GM23248 (cell line): ENCODE measurements at regions not wholly inside any gene's neighbourhood (a gene's known extent, or its start where the extent isn't known, plus 50 kb on each side); places are given as distances from the start of the nearest gene placed in this dataset.

ENCODE experiments used
- DNase-seq: peaks from one replicate; pipeline ENCODE4 v3.0.0-alpha.2; 2015
- H2AFZ ChIP-seq: fragments of 200-600 bp; sonication (generic); 2 replicates; pipeline ENCODE4 v1.6.1; 2016; ENCODE audit warnings: antibody characterized with exemption
- H3F3A ChIP-seq: fragments of 200-600 bp; sonication (generic); 2 replicates; pipeline ENCODE4 v1.6.1; 2016; ENCODE audit warnings: mild to moderate bottlenecking, antibody characterized with exemption, mixed run types; ENCODE audit not compliant: insufficient read depth
- H3K27ac ChIP-seq: fragments of 200-600 bp; sonication (generic); 2 replicates; pipeline ENCODE4 v1.5.1; 2016; ENCODE audit warnings: mild to moderate bottlenecking
- H3K27me3 ChIP-seq: fragments of 200-600 bp; sonication (generic); replicated peaks from 2 replicates; pipeline ENCODE4 v1.6.1; 2016; ENCODE audit warnings: mild to moderate bottlenecking; ENCODE audit not compliant: insufficient read depth
- H3K36me3 ChIP-seq: fragments of 200-600 bp; sonication (generic); 2 replicates; pipeline ENCODE4 v1.6.1; 2016; ENCODE audit warnings: low read depth, mild to moderate bottlenecking
- H3K4me1 ChIP-seq: fragments of 200-600 bp; sonication (generic); 2 replicates; pipeline ENCODE4 v1.6.1; 2016; ENCODE audit warnings: mild to moderate bottlenecking; ENCODE audit not compliant: insufficient read depth
- H3K4me2 ChIP-seq: fragments of 200-600 bp; sonication (generic); one replicate; pipeline ENCODE4 v1.6.1; 2016; ENCODE audit warnings: mild to moderate bottlenecking; ENCODE audit not compliant: unreplicated experiment
- H3K4me3 ChIP-seq: fragments of 200-600 bp; sonication (generic); 2 replicates; pipeline ENCODE4 v1.5.1; 2016; ENCODE audit warnings: mild to moderate bottlenecking
- H3K79me2 ChIP-seq: fragments of 200-600 bp; sonication (generic); 2 replicates; pipeline ENCODE4 v1.6.1; 2016; ENCODE audit warnings: mild to moderate bottlenecking; ENCODE audit not compliant: insufficient read depth
- H3K9ac ChIP-seq: fragments of 200-600 bp; sonication (generic); 2 replicates; pipeline ENCODE4 v1.6.1; 2016; ENCODE audit warnings: mild to moderate bottlenecking
- H3K9me2 ChIP-seq: fragments of 200-600 bp; sonication (generic); 2 replicates; pipeline ENCODE4 v1.6.1; 2016; ENCODE audit warnings: mixed run types, mild to moderate bottlenecking, moderate library complexity; ENCODE audit not compliant: insufficient read depth
- H3K9me3 ChIP-seq: fragments of 200-600 bp; sonication (generic); one replicate; pipeline ENCODE4 v1.6.1; 2017; ENCODE audit warnings: low read depth
- H4K20me1 ChIP-seq: fragments of 200-600 bp; sonication (generic); 2 replicates; pipeline ENCODE4 v1.6.0; 2016; ENCODE audit not compliant: insufficient read depth
- EZH2 ChIP-seq: fragments of 200-600 bp; sonication (generic); IDR thresholded peaks from 2 replicates; pipeline ENCODE4 v1.6.1; 2018; ENCODE audit warnings: antibody characterized with exemption, mild to moderate bottlenecking; ENCODE audit not compliant: insufficient read depth, poor library complexity, severe bottlenecking
- EZH2phosphoT487 ChIP-seq: fragments of 200-600 bp; sonication (generic); IDR thresholded peaks from 2 replicates; pipeline ENCODE4 v1.6.1; 2018; ENCODE audit warnings: antibody characterized with exemption, moderate library complexity, mild to moderate bottlenecking, low read depth; ENCODE audit not compliant: insufficient read depth
- WGBS, 2 experiments: methylation state at CpG; one replicate each; pipeline ENCODE4 v1.1.6; 2015 to 2017; ENCODE audit warnings: low lambda C conversion rate in 2 of 2, low coverage in 1 of 2; ENCODE audit errors: missing lambda C conversion rate in 2 of 2; 5-methylcytosine and 5-hydroxymethylcytosine counted together
- in situ Hi-C: fragments of 300-500 bp; cut with MboI; formaldehyde crosslinking; loops from 2 replicates; pipeline ENCODE4 v1.15.0; 2020

DNA sequence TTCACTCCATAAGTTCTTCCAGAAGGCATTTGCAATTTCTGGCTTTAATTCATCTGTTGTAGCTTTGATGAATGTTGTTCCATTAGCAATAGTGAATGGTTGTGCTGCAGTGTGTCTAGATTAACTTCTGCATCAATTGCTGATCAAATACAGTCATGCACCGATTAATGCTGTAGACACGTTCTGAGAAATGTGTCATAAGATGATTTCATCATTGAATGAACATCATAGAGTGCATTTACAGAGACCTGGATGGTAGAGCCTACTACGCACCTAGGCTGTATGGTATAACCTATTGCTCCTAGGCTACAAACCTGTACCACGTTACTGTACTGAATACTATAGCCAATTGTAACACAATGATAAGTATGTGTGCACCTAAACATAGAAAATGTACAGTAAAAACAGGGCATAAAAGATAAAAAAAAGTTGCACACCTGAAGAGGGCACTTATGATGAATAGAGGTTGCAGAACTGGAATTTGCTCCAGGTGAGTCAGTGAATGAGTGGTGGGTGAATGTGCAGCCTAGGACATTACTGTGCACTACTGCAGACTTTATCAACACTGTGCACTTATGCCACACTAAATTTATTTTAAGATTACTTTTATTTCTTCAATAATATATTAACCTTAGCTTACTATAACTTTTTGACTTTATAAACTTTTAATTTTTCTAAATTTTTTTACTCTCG, 170.7 kb downstream of the HERPUD2 start:
- Histone ChIP-seq H3K4me3 (no peak overlapping the region), H3K36me3 (no peaks in the 10 kb centered on the region), H3K9me2 (no peaks in the 10 kb centered on the region), H3K4me2 (no peak overlapping the region), H3K27me3 (peaks cover 29% of the 10 kb centered on the region), H4K20me1 (no peaks in the 10 kb centered on the region), H3K9me3 (no peaks in the 10 kb centered on the region), H3K4me1 (no peaks in the 10 kb centered on the region), H3K27ac (no peak overlapping the region), H3K9ac (no peak overlapping the region), H3F3A (no peaks in the 10 kb centered on the region), H2AFZ (no peak overlapping the region), H3K79me2 (no peaks in the 10 kb centered on the region)
- 27 to 36% methylated on average over 5 of the region's 5 CpGs for WGBS, 2 experiments
- no peak for TF ChIP-seq EZH2
- TF ChIP-seq EZH2phosphoT487, result no peak
- in situ Hi-C loops, result no loop called here
- no peak for DNase-seq

DNA sequence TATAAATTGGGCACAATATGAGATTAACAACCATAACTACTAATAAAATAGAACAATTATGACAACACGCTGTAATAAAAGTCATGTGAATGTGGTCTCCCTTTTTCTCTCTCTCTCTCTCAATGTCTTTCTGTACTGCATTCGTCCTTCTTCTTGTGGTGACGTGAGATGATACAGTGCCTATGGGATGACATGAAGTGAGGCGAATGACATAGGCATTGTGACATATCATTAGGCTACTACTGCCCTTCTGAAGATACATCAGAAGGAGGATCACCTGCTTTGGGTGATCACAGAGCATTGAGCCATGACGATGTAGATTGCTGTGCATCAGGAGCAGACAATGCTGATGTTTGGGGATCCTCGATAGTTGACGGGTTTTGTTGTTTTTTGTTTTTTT, 171.6 kb downstream of the HERPUD2 start:
- H3K4me2 ChIP-seq, result no peak overlapping the region
- 29 to 30% methylated on average over 7 of the region's 7 CpGs for WGBS, 2 experiments
- H3K9ac ChIP-seq, result no peak overlapping the region
- H2AFZ ChIP-seq, result no peak overlapping the region
- H3K4me1 ChIP-seq, result no peaks in the 10 kb centered on the region
- in situ Hi-C loops, result no loop called here
- no peaks in the 10 kb centered on the region for H3K9me2 ChIP-seq
- no peak for DNase-seq
- no peak overlapping the region for H3K4me3 ChIP-seq
- no peaks in the 10 kb centered on the region for H4K20me1 ChIP-seq
- TF ChIP-seq EZH2, result no peak
- no peak for TF ChIP-seq EZH2phosphoT487
- no peaks in the 10 kb centered on the region for H3F3A ChIP-seq
- H3K9me3 ChIP-seq, result no peaks in the 10 kb centered on the region
- no peak overlapping the region for H3K27ac ChIP-seq
- H3K27me3 ChIP-seq, result peaks cover 27% of the 10 kb centered on the region
- H3K79me2 ChIP-seq, result no peaks in the 10 kb centered on the region
- H3K36me3 ChIP-seq, result no peaks in the 10 kb centered on the region

DNA sequence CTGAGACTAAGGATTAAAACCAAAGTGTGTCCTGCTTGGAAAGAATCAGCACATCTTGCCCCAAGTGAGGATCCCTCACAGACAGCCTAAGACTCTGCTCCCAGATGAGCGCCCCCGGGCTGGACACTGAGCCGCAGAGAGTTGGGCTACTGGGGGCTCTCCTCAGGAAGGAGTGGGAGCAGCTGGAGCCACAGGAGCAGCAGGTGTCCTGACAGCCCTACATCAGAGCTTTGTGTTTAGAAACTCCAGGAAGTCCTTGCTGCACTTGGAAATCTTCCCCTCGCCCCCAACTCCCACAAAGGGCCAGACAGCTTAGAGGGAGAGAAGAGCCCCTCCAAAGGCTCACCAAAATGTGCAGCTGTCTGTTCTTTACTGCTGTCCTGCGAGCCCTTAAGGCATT, 172.2 kb downstream of the HERPUD2 start:
- H2AFZ ChIP-seq, result no peak overlapping the region
- H3K9ac ChIP-seq, result no peak overlapping the region
- no peak overlapping the region for H3K4me3 ChIP-seq
- H3K9me2 ChIP-seq, result no peaks in the 10 kb centered on the region
- no peaks in the 10 kb centered on the region for H4K20me1 ChIP-seq
- H3F3A ChIP-seq, result no peaks in the 10 kb centered on the region
- peaks cover 27% of the 10 kb centered on the region for H3K27me3 ChIP-seq
- in situ Hi-C loops, result no loop called here
- H3K36me3 ChIP-seq, result no peaks in the 10 kb centered on the region
- no peaks in the 10 kb centered on the region for H3K9me3 ChIP-seq
- H3K4me1 ChIP-seq, result no peaks in the 10 kb centered on the region
- H3K79me2 ChIP-seq, result no peaks in the 10 kb centered on the region
- H3K4me2 ChIP-seq, result no peak overlapping the region
- H3K27ac ChIP-seq, result no peak overlapping the region
- TF ChIP-seq EZH2 (no peak), EZH2phosphoT487 (no peak)
- 4 to 7% methylated on average over 4 to 5 of the region's 5 CpGs for WGBS, 2 experiments
- DNase-seq, result no peak

DNA sequence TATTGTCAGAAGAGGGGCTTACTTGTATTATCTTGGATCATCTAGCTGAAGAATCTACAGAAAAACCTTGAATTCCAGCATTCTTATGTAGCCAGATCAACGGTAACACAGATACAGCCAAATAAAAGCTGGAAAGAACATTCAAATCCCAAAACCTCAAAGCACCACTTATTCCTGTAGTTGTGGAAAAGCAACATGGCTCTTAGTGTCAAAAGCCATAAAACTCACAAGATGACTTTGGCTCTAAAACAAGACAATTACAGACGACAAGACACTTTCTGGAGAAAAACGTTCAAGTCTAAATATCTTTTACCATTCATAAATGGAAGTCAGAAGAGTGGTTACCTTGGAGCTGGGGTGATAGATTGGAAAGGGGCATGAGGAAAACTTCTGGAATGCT, 173.0 kb downstream of the HERPUD2 start:
- in situ Hi-C loops, result no loop called here
- H2AFZ ChIP-seq, result no peak overlapping the region
- no peak overlapping the region for H3K27ac ChIP-seq
- H3K4me1 ChIP-seq, result no peaks in the 10 kb centered on the region
- H3F3A ChIP-seq, result no peaks in the 10 kb centered on the region
- no peak for DNase-seq
- H3K79me2 ChIP-seq, result no peaks in the 10 kb centered on the region
- H3K9me2 ChIP-seq, result no peaks in the 10 kb centered on the region
- H3K9me3 ChIP-seq, result no peaks in the 10 kb centered on the region
- H3K9ac ChIP-seq, result no peak overlapping the region
- TF ChIP-seq EZH2phosphoT487 (no peak), EZH2 (no peak)
- H3K4me2 ChIP-seq, result no peak overlapping the region
- H3K4me3 ChIP-seq, result no peak overlapping the region
- WGBS, 2 experiments, result 1 to 2% methylated on average over 3 of the region's 3 CpGs
- H4K20me1 ChIP-seq, result no peaks in the 10 kb centered on the region
- no peaks in the 10 kb centered on the region for H3K36me3 ChIP-seq
- peaks cover 27% of the 10 kb centered on the region for H3K27me3 ChIP-seq
